ENCODE measurements at regions not wholly inside any gene's neighbourhood (a gene's known extent, or its start where the extent isn't known, plus 50 kb on each side); places are given as distances from the start of the nearest gene placed in this dataset.

DNA sequence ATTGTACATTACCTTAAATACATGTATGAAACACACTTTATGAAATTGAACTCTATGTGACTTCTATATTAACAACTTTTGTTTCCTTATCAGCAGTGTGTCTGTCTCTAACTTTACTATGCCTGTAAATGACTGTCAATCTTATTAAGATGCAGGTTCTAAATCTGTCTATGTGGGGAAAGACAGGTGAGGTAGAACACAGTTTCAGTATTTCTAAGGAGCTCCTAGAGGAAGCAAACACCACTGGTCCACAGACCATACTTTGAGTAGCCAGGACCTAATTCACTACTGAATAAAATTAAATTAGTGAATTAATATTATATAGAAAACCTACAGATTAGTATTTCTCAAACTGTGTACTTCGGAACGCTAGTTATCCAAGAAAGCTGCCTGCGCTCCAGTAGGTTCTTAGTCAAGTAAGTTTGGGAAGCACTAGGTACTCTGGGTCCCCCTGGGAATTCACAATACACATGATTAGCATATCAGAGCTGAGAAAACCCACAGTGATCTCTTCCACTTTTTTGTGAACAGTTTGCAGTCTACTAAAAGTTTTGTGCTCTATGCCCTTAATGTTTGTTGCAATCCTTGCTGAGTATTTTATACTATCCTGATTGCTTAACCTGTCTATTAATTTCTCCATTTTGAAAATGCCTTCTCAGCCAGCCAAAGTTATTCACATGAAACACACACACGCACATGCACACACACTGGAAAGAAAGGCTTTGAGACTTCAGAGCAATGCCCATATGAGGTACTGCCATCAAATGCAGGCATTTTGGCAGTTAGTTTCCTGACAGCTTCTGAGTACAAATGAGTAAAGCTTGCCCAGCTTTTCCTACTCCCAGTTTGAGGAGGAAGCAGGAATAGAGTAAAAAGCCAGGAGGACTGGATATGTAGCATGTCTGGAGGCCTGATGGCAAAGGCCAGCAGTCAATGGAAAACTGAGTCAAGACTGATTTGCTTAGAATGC is 133.6 kb upstream of the CPEB2 start:
- TF ChIP-seq, protein P1, sequence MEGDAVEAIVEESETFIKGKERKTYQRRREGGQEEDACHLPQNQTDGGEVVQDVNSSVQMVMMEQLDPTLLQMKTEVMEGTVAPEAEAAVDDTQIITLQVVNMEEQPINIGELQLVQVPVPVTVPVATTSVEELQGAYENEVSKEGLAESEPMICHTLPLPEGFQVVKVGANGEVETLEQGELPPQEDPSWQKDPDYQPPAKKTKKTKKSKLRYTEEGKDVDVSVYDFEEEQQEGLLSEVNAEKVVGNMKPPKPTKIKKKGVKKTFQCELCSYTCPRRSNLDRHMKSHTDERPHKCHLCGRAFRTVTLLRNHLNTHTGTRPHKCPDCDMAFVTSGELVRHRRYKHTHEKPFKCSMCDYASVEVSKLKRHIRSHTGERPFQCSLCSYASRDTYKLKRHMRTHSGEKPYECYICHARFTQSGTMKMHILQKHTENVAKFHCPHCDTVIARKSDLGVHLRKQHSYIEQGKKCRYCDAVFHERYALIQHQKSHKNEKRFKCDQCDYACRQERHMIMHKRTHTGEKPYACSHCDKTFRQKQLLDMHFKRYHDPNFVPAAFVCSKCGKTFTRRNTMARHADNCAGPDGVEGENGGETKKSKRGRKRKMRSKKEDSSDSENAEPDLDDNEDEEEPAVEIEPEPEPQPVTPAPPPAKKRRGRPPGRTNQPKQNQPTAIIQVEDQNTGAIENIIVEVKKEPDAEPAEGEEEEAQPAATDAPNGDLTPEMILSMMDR (IDR thresholded peaks at IDR 0.05): no peak
- Histone ChIP-seq H3K79me2 (no peaks in the 10 kb centered on the region), H3K4me3 (ENCODE audit: low read depth, low read length) (no peak overlapping the region), H3K4me2 (ENCODE audit: low read length) (no peak overlapping the region), H3K4me1 (no peaks in the 10 kb centered on the region), H2AFZ (no peak overlapping the region), H3K27me3 (ENCODE audit: control insufficient read depth, insufficient read depth, low read length) (no peaks in the 10 kb centered on the region), H3K36me3 (ENCODE audit: control insufficient read depth, insufficient read depth, low read length) (no peaks in the 10 kb centered on the region), H3K9ac (no peak overlapping the region), H3K9me3 (ENCODE audit: control insufficient read depth, low read length) (no peaks in the 10 kb centered on the region), H3K27ac (no peak overlapping the region)

DNA sequence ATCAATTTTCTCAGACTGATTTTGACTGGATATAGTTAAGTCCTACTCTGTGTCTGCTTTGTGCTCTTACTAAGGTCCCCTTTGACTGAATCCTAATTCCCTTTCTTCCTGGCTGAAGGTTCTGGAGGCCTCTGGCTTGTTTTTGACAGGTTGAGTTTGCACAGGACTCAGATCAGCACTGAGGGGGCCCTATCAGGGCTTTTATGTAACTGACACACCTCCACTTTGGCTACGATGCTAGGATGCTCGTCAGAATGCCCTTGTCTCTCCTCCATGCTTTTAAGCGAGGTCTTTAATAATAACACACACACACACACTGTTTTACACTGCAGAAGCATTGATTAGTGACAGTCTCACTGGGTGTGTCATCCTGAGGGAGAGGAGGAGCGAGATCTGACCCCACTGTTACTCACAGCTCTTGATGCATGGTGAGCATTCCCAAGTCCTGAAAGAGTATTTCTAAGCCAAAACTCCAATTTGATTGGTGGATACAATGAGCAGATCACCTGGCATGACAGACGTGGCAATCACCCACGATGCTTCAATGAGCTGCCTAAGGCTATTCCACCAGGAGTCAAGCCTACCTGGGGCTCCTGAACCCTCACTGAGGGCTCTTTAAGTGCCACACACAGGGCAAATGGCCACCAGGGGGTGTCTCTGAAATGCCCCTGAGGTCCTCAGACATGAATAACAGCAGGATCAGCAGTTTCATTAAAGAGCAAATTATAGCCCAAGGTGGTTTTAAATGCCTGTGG is 130.4 kb upstream of the CPEB2 start:
- Histone ChIP-seq H2AFZ (no peak overlapping the region), H3K36me3 (ENCODE audit: control insufficient read depth, insufficient read depth, low read length) (no peaks in the 10 kb centered on the region), H3K4me3 (ENCODE audit: low read depth, low read length) (no peak overlapping the region), H3K27me3 (ENCODE audit: control insufficient read depth, insufficient read depth, low read length) (no peaks in the 10 kb centered on the region), H3K9me3 (ENCODE audit: control insufficient read depth, low read length) (no peaks in the 10 kb centered on the region), H3K27ac (no peak overlapping the region), H3K4me1 (no peaks in the 10 kb centered on the region), H3K4me2 (ENCODE audit: low read length) (no peak overlapping the region), H3K9ac (no peak overlapping the region), H3K79me2 (no peaks in the 10 kb centered on the region)
- TF ChIP-seq, protein P1 (IDR thresholded peaks at IDR 0.05): no peak

DNA sequence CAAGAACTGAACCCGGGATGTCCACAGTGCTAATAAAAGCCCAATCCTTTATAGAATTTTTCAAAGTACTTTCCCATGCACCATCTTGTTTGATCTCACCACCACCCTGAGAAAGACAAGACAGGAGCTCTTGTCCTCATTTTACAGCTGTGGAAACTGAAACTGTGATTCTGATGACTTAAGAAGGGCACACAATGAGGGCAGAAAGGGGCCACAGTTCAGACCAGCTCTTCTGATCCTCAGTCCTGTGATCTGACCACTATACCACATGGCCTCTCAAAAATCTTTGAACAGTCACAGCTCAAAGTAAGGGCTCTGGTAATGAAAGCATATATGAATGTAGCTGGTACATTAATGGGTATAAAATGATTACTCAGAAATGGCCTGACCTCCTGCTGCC is 127.3 kb upstream of the CPEB2 start:
- Histone ChIP-seq H3K4me1 (no peaks in the 10 kb centered on the region), H3K27me3 (ENCODE audit: control insufficient read depth, insufficient read depth, low read length) (no peaks in the 10 kb centered on the region), H3K79me2 (no peaks in the 10 kb centered on the region), H3K4me3 (ENCODE audit: low read depth, low read length) (no peak overlapping the region), H3K27ac (no peak overlapping the region), H2AFZ (no peak overlapping the region), H3K9ac (no peak overlapping the region), H3K9me3 (ENCODE audit: control insufficient read depth, low read length) (no peaks in the 10 kb centered on the region), H3K4me2 (ENCODE audit: low read length) (no peak overlapping the region), H3K36me3 (ENCODE audit: control insufficient read depth, insufficient read depth, low read length) (no peaks in the 10 kb centered on the region)
- TF ChIP-seq, protein P1 (IDR thresholded peaks at IDR 0.05): no peak

DNA sequence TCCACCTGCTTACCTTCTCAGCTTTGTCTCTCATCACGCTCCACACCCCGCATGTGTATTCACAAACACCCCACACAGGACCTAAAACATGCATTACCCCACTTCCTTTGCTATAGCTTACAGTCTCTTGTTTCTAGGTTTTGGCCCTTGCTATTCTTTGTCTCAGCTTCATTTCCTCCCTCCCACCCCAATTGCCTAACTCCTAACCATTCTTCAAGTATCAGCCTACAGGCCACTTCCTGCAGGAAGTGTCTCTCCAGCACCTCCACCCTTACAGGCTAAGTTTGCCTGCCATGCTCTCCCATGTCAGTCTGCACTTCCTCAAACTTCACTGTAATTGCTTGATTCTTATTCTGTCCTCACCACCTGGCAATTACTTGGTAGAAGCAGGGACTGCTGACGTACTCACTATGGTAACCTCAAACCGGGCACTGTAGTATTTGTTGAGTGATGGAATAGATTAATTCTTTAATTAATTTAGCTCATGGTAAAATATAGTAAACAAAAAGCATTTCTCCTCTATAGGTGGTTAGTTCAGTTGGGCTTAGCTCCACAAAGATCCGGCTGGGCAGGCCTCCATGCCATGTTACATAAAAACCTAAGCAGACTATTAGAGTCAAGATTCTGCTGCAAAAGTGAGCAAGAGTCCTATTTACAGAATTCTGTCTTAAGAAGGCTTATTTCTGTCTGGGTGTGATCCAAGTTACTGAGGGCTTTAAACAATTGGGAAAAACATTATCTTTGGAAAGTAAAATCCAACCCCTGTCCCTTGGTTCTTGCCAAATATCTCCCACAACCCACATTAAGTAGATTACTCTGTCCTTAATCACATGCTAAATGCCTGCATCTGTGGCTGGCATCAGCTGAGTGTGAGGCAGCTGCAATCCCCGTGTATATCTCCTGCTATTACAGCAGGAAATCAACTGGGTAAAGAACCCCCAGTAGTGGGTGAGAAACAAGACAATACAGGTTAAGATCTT is 124.7 kb upstream of the CPEB2 start:
- Histone ChIP-seq H3K27me3 (ENCODE audit: control insufficient read depth, insufficient read depth, low read length) (no peaks in the 10 kb centered on the region), H3K4me2 (ENCODE audit: low read length) (no peak overlapping the region), H3K36me3 (ENCODE audit: control insufficient read depth, insufficient read depth, low read length) (no peaks in the 10 kb centered on the region), H3K4me3 (ENCODE audit: low read depth, low read length) (no peak overlapping the region), H3K4me1 (peaks cover 5% of the 10 kb centered on the region), H2AFZ (no peak overlapping the region), H3K9me3 (ENCODE audit: control insufficient read depth, low read length) (no peaks in the 10 kb centered on the region), H3K27ac (peak overlapping the region; percentile 19), H3K9ac (no peak overlapping the region), H3K79me2 (no peaks in the 10 kb centered on the region)
- TF ChIP-seq, protein P1 (IDR thresholded peaks at IDR 0.05): no peak
